Thoracic aorta (tissue), 2 donors: ENCODE measurements at regions not wholly inside any gene's neighbourhood (a gene's known extent, or its start where the extent isn't known, plus 50 kb on each side); places are given as distances from the start of the nearest gene placed in this dataset.

Source experiments
- ATAC-seq: fragments of 150-250 bp; one replicate; pipeline ENCODE4 v1.8.0; 2017; ENCODE audit warnings: low read depth; ENCODE audit not compliant: insufficient number of reproducible peaks, low FRiP score
- DNase-seq: peaks from one replicate; pipeline ENCODE4 v3.0.0-alpha.2; 2020; ENCODE audit warnings: low spot score
- H3K27ac ChIP-seq, 2 donors: fragments of 200-600 bp; sonication (generic); 1 replicate in 1 of 2; 2 replicates in 1 of 2; pipeline ENCODE4 v1.5.1; 2016; ENCODE audit warnings: mild to moderate bottlenecking in 2 of 2, moderate library complexity in 2 of 2
- H3K27me3 ChIP-seq: fragments of 200-600 bp; sonication (generic); replicated peaks from 2 replicates; pipeline ENCODE4 v1.6.0; 2016; ENCODE audit warnings: mild to moderate bottlenecking; ENCODE audit not compliant: insufficient read depth
- H3K36me3 ChIP-seq: fragments of 200-600 bp; sonication (generic); one replicate; pipeline ENCODE4 v1.5.1; 2016
- H3K4me1 ChIP-seq, 2 donors: fragments of 200-600 bp; sonication (generic); 1 replicate in 1 of 2; 2 replicates in 1 of 2; pipeline versions ENCODE4 v1.5.1 to v1.6.0; 2016; ENCODE audit warnings: low read depth in 2 of 2, mild to moderate bottlenecking in 1 of 2; ENCODE audit not compliant: control insufficient read depth in 1 of 2
- H3K4me3 ChIP-seq: fragments of 200-600 bp; sonication (generic); 2 replicates; pipeline ENCODE4 v1.5.1; 2016; ENCODE audit warnings: mild to moderate bottlenecking
- H3K9me3 ChIP-seq: fragments of 200-600 bp; sonication (generic); 2 replicates; pipeline ENCODE4 v1.5.1; 2016
- TF ChIP-seq, protein P1 (sequence below): fragments of 200-600 bp; sonication (generic); IDR thresholded peaks from one replicate; pipeline ENCODE4 v1.5.1; 2019; ENCODE audit warnings: antibody characterized with exemption

DNA sequence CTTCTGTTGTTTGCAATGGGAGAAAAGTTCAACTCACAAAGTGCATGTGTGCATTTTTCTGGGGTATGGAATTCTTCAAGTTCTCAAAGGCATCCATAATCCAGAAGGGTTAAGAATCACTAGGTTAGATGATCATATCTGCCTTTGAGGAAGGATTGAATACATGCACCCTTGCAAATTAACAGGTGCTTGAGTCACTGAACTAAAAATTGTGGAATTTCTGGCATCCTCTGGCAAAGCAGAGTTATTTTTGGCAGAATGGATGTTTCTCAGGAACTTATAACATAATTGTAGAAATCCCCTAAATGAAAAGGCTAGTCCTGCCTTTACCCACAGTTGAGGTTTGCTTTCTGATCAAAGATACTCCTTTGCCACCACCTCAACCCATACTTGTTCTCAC is 136.5 kb upstream of the DYRK2 start:
- Histone ChIP-seq H3K36me3 (no peaks in the 10 kb centered on the region), H3K27me3 (no peaks in the 10 kb centered on the region), H3K4me3 (no peak overlapping the region), H3K4me1 (peaks cover 6 to 40% of the 10 kb centered on the region in 2 donors), H3K9me3 (no peaks in the 10 kb centered on the region), H3K27ac (no peak overlapping the region)
- no peak for ATAC-seq
- TF ChIP-seq, protein P1, sequence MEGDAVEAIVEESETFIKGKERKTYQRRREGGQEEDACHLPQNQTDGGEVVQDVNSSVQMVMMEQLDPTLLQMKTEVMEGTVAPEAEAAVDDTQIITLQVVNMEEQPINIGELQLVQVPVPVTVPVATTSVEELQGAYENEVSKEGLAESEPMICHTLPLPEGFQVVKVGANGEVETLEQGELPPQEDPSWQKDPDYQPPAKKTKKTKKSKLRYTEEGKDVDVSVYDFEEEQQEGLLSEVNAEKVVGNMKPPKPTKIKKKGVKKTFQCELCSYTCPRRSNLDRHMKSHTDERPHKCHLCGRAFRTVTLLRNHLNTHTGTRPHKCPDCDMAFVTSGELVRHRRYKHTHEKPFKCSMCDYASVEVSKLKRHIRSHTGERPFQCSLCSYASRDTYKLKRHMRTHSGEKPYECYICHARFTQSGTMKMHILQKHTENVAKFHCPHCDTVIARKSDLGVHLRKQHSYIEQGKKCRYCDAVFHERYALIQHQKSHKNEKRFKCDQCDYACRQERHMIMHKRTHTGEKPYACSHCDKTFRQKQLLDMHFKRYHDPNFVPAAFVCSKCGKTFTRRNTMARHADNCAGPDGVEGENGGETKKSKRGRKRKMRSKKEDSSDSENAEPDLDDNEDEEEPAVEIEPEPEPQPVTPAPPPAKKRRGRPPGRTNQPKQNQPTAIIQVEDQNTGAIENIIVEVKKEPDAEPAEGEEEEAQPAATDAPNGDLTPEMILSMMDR: no peak
- no peak for DNase-seq

DNA sequence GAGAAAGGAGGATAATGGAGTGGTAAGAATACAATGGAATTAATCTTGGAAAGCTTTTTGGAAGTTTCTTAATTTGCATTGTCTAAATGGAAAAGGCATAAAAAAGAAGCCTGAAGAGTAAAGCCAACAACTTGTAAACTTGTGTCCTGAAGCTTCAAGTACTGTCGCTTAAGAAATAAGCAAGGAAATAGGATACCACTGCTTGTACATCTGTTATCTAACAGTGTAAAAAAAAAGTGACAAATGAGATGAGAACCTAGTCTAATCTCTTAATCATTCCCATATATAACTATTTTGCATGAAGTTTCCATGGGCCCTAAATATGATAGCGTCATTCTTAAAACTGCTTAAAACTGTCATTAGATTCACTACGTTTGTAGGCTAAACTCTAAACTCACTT is 134.0 kb upstream of the DYRK2 start:
- peaks cover 6 to 45% of the 10 kb centered on the region in 2 donors for H3K4me1 ChIP-seq
- TF ChIP-seq, protein P1: no peak
- no peak for DNase-seq
- H3K27ac ChIP-seq: no peak overlapping the region
- H3K36me3 ChIP-seq: no peaks in the 10 kb centered on the region
- no peak for ATAC-seq
- no peaks in the 10 kb centered on the region for H3K27me3 ChIP-seq
- no peaks in the 10 kb centered on the region for H3K9me3 ChIP-seq
- H3K4me3 ChIP-seq: no peak overlapping the region

DNA sequence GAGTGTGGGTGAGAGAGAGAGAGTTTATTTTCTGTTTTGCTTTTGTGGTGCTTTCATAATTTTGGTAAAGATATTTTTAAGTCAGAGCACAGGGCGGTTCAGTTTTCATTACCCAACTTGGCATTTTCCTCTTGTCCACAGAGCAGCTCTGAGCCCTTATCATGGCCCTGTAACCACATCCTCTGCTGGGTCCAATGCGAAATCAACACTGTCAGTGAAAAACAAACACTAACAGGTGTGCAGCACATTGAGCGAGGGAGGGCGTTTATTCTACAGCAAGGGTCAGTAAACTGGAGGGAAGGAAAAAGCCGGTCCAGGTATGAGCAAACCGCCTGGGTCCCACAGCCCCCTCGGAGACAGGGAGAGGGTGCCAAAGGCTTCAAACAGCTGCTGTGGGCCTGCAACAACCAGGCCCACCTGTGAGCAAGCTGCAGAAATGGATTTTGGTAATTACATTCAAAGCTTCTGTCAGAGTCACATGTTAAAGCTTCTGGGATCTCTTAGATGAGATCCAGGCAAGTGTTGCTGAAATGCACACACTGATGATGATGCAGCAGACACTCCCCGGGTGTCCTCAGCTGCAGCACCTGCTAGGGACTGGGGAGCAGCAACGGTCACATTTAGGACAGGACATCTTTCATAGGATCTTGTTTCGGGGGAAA is 132.7 kb upstream of the DYRK2 start:
- DNase-seq (no peak), ATAC-seq (no peak)
- no peaks in the 10 kb centered on the region for H3K36me3 ChIP-seq
- peaks cover 6 to 40% of the 10 kb centered on the region in 2 donors for H3K4me1 ChIP-seq
- no peaks in the 10 kb centered on the region for H3K27me3 ChIP-seq
- H3K27ac ChIP-seq: no peak overlapping the region
- H3K4me3 ChIP-seq: no peak overlapping the region
- H3K9me3 ChIP-seq: no peaks in the 10 kb centered on the region
- TF ChIP-seq, protein P1: no peak

DNA sequence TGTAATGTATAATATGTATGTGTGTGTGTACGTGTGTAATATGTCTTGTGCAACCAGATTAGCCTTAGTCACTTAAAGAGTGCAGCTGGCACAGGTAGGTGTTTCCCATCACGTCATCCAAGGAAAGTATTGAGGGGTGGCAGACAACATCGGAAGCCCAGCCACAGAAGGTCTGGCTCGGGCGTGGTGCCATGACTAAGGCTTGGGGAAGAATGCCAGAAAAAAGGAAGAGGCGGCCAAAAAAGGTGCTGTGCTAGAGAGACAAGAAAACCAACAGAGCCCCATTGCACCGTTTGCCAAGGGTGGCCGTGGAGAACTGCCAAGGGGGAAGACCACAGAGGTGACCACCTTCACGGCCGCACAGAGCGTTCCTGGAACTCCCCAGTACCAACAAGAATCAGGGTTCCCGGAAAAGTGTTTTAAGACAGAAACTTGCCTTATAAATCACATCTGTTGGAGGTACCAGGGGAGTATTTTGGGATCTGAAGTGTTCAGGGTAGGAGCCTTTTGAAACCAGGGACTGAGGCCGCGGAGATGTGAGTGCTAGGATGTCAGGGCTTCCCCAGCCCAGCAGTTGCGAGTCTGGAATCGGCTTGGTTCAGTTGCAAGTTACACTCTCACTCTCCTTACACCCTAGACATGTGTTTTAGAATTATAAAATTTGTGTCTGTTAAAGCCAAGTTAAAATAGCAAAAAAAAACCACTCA is 131.2 kb upstream of the DYRK2 start:
- H3K4me3 ChIP-seq: peak overlapping the region; percentile 47
- DNase-seq: no peak
- H3K36me3 ChIP-seq: no peaks in the 10 kb centered on the region
- ATAC-seq: no peak
- H3K9me3 ChIP-seq: no peaks in the 10 kb centered on the region
- peaks cover 2 to 30% of the 10 kb centered on the region in 2 donors for H3K4me1 ChIP-seq
- H3K27ac ChIP-seq: peak overlapping the region; percentile 54 to 66
- TF ChIP-seq, protein P1: no peak
- no peaks in the 10 kb centered on the region for H3K27me3 ChIP-seq

- Histone ChIP-seq H3K27me3 (no peaks in the 10 kb centered on the region), H3K9me3 (no peaks in the 10 kb centered on the region), H3K4me3 (no peak overlapping the region), H3K36me3 (no peaks in the 10 kb centered on the region), H3K27ac (no peak overlapping the region), H3K4me1 (peaks cover 2 to 24% of the 10 kb centered on the region in 2 donors)
- TF ChIP-seq, protein P1: no peak
- ATAC-seq: no peak
- no peak for DNase-seq
These were observed 128.8 kb upstream of the DYRK2 start for GRCh38 chr12:67519484-67520433.
